ENCODE measurements at regions not wholly inside any gene's neighbourhood (a gene's known extent, or its start where the extent isn't known, plus 50 kb on each side); places are given as distances from the start of the nearest gene placed in this dataset.

GRCh38 chrY:20998016-20998415 is 242.1 kb downstream of the RPS4Y2 start:
- TF ChIP-seq CTCF (IDR thresholded peaks at IDR 0.05; ENCODE audit: borderline replicate concordance, extremely low read depth, insufficient read depth) = no peak
- DNase-seq (no peak), FAIRE-seq (no peak)
- no peak overlapping the region for H3K27ac ChIP-seq (ENCODE audit: low read depth in 2 of 2, low read length in 2 of 2)
- no peaks in the 10 kb centered on the region for H3K9me3 ChIP-seq (ENCODE audit: control insufficient read depth in 2 of 3, insufficient read depth in 1 of 3, low read length in 3 of 3)
- H3K4me3 ChIP-seq (ENCODE audit: low read length in 3 of 3) = no peak overlapping the region
- no peaks in the 10 kb centered on the region for H3K27me3 ChIP-seq (ENCODE audit: control insufficient read depth, insufficient read depth, low read length)
- H3K4me1 ChIP-seq (ENCODE audit: control insufficient read depth in 2 of 3, insufficient read depth in 2 of 3, low read depth in 1 of 3, low read length in 3 of 3) = no peaks in the 10 kb centered on the region
- intact Hi-C loops (cut with DNase I) = no loop called here
- no peaks in the 10 kb centered on the region for H3K36me3 ChIP-seq (ENCODE audit: control insufficient read depth in 2 of 3, insufficient read depth in 3 of 3, low read length in 3 of 3)
- H3K9ac ChIP-seq (ENCODE audit: low read length in 3 of 3) = no peak overlapping the region

GRCh38 chrY:20998483-20998882 is 242.6 kb downstream of the RPS4Y2 start:
- no peaks in the 10 kb centered on the region for H3K36me3 ChIP-seq (ENCODE audit: control insufficient read depth in 2 of 3, insufficient read depth in 3 of 3, low read length in 3 of 3)
- no peak overlapping the region for H3K9ac ChIP-seq (ENCODE audit: low read length in 3 of 3)
- intact Hi-C loops (cut with DNase I) = no loop called here
- no peak overlapping the region for H3K4me3 ChIP-seq (ENCODE audit: low read length in 3 of 3)
- no peaks in the 10 kb centered on the region for H3K27me3 ChIP-seq (ENCODE audit: control insufficient read depth, insufficient read depth, low read length)
- no peaks in the 10 kb centered on the region for H3K4me1 ChIP-seq (ENCODE audit: control insufficient read depth in 2 of 3, insufficient read depth in 2 of 3, low read depth in 1 of 3, low read length in 3 of 3)
- no peak for TF ChIP-seq CTCF (IDR thresholded peaks at IDR 0.05; ENCODE audit: borderline replicate concordance, extremely low read depth, insufficient read depth)
- FAIRE-seq (no peak), DNase-seq (no peak)
- no peak overlapping the region for H3K27ac ChIP-seq (ENCODE audit: low read depth in 2 of 2, low read length in 2 of 2)
- H3K9me3 ChIP-seq (ENCODE audit: control insufficient read depth in 2 of 3, insufficient read depth in 1 of 3, low read length in 3 of 3) = no peaks in the 10 kb centered on the region

GRCh38 chrY:21001102-21001501 is 245.2 kb downstream of the RPS4Y2 start:
- no peaks in the 10 kb centered on the region for H3K36me3 ChIP-seq (ENCODE audit: control insufficient read depth in 2 of 3, insufficient read depth in 3 of 3, low read length in 3 of 3)
- FAIRE-seq (no peak), DNase-seq (no peak)
- no peak overlapping the region for H3K4me3 ChIP-seq (ENCODE audit: low read length in 3 of 3)
- H3K4me1 ChIP-seq (ENCODE audit: control insufficient read depth in 2 of 3, insufficient read depth in 2 of 3, low read depth in 1 of 3, low read length in 3 of 3) = no peaks in the 10 kb centered on the region
- H3K27ac ChIP-seq (ENCODE audit: low read depth in 2 of 2, low read length in 2 of 2) = no peak overlapping the region
- H3K9me3 ChIP-seq (ENCODE audit: control insufficient read depth in 2 of 3, insufficient read depth in 1 of 3, low read length in 3 of 3) = no peaks in the 10 kb centered on the region
- no peaks in the 10 kb centered on the region for H3K27me3 ChIP-seq (ENCODE audit: control insufficient read depth, insufficient read depth, low read length)
- intact Hi-C loops (cut with DNase I) = no loop called here
- TF ChIP-seq CTCF (IDR thresholded peaks at IDR 0.05; ENCODE audit: borderline replicate concordance, extremely low read depth, insufficient read depth) = no peak
- no peak overlapping the region for H3K9ac ChIP-seq (ENCODE audit: low read length in 3 of 3)

- no peaks in the 10 kb centered on the region for H3K4me1 ChIP-seq (ENCODE audit: control insufficient read depth in 2 of 3, insufficient read depth in 2 of 3, low read depth in 1 of 3, low read length in 3 of 3)
- H3K27ac ChIP-seq (ENCODE audit: low read depth in 2 of 2, low read length in 2 of 2) = no peak overlapping the region
- TF ChIP-seq CTCF (IDR thresholded peaks at IDR 0.05; ENCODE audit: borderline replicate concordance, extremely low read depth, insufficient read depth) = no peak
- no peaks in the 10 kb centered on the region for H3K36me3 ChIP-seq (ENCODE audit: control insufficient read depth in 2 of 3, insufficient read depth in 3 of 3, low read length in 3 of 3)
- no peak overlapping the region for H3K9ac ChIP-seq (ENCODE audit: low read length in 3 of 3)
- no peak for DNase-seq
- FAIRE-seq = no peak
- H3K27me3 ChIP-seq (ENCODE audit: control insufficient read depth, insufficient read depth, low read length) = no peaks in the 10 kb centered on the region
- H3K9me3 ChIP-seq (ENCODE audit: control insufficient read depth in 2 of 3, insufficient read depth in 1 of 3, low read length in 3 of 3) = no peaks in the 10 kb centered on the region
- intact Hi-C loops (cut with DNase I) = no loop called here
- H3K4me3 ChIP-seq (ENCODE audit: low read length in 3 of 3) = no peak overlapping the region
Observed at GRCh38 chrY:21003059-21003458, 247.2 kb downstream of the RPS4Y2 start.
